ENCODE measurements at regions not wholly inside any gene's neighbourhood (a gene's known extent, or its start where the extent isn't known, plus 50 kb on each side); places are given as distances from the start of the nearest gene placed in this dataset.

GRCh38 chr7:53205006-53205405, 169.6 kb downstream of the POM121L12 start:
- intact Hi-C loops (cut with micrococcal nuclease) (no loop called here), in situ Hi-C loops (cut with MboI) (no loop called here)
- H3K27ac ChIP-seq (ENCODE audit: extremely low read depth, low read depth, low read length): no peak overlapping the region
- H4K20me1 ChIP-seq (replicated peaks; ENCODE audit: control insufficient read depth, insufficient read depth, low read length): no peaks in the 10 kb centered on the region
- WGBS (ENCODE audit: insufficient coverage, low coverage, missing lambda C conversion rate): 4% methylated on average over 3 of the region's 3 CpGs
- FAIRE-seq (no peak), DNase-seq (ENCODE audit: extremely low read depth in 1 of 4, low spot score in 3 of 4) (no peak), ATAC-seq (no peak)
- H3K79me2 ChIP-seq (ENCODE audit: control insufficient read depth, insufficient read depth, low read length): no peaks in the 10 kb centered on the region
- BruUV-seq (replicated peaks): no TSS peak
- H3K4me2 ChIP-seq (ENCODE audit: insufficient read depth, low read length): no peak overlapping the region
- no peaks in the 10 kb centered on the region for H3K4me1 ChIP-seq (replicated peaks in 1 of 2; ENCODE audit: control insufficient read depth in 2 of 2, insufficient read depth in 2 of 2, low read length in 2 of 2)
- no peak overlapping the region for H3K4me3 ChIP-seq
- H3K9me3 ChIP-seq (replicated peaks; ENCODE audit: control insufficient read depth, insufficient read depth, low read depth, low read length): no peaks in the 10 kb centered on the region
- no peaks in the 10 kb centered on the region for H3K36me3 ChIP-seq (ENCODE audit: control insufficient read depth, insufficient read depth, low read length)
- no peak for TF ChIP-seq ETV1 (tag; conservative IDR thresholded peaks at IDR 0.05; ENCODE audit: low read depth)
- TF ChIP-seq MTA1 (IDR thresholded peaks at IDR 0.05; ENCODE audit: borderline replicate concordance): no peak
- no peak for TF ChIP-seq HNRNPH1 (optimal IDR thresholded peaks at IDR 0.05; ENCODE audit: low read depth, low read length)
- TF ChIP-seq ZNF280B (CRISPR knock-in tag; IDR thresholded peaks at IDR 0.05): no peak
- no peak for TF ChIP-seq ZMIZ1 (IDR thresholded peaks at IDR 0.05; ENCODE audit: low read depth in 2 of 2, low read length in 2 of 2)
- TF ChIP-seq, protein P1, sequence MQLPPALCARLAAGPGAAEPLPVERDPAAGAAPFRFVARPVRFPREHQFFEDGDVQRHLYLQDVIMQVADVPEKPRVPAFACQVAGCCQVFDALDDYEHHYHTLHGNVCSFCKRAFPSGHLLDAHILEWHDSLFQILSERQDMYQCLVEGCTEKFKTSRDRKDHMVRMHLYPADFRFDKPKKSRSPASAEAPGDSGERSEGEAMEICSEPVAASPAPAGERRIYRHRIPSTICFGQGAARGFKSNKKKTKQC (CRISPR knock-in tag; IDR thresholded peaks at IDR 0.05): no peak
- ChIA-PET POLR2A (no interaction called here), CTCF (ENCODE audit: low intra/inter-chr PET ratio) (no interaction called here)
- H2AFZ ChIP-seq (ENCODE audit: low read depth, low read length): no peak overlapping the region
- no peak overlapping the region for H3K9ac ChIP-seq (ENCODE audit: insufficient read depth in 1 of 2, low read depth in 2 of 2, low read length in 2 of 2)
- no peaks in the 10 kb centered on the region for H3K9me1 ChIP-seq (ENCODE audit: control insufficient read depth, insufficient read depth, low read length)
- H3K27me3 ChIP-seq (ENCODE audit: control insufficient read depth in 2 of 2, insufficient read depth in 2 of 2, low read length in 2 of 2): no peaks in the 10 kb centered on the region
